Panc1 (cell line): ENCODE measurements at regions not wholly inside any gene's neighbourhood (a gene's known extent, or its start where the extent isn't known, plus 50 kb on each side); places are given as distances from the start of the nearest gene placed in this dataset.

Experiments used
- ATAC-seq: fragments of 200-7000 bp; cut with Tn5 transposase; 2 replicates; pipeline ENCODE4 v1.9.1; 2020; ENCODE audit warnings: mild to moderate bottlenecking, moderate library complexity
- BruUV-seq: library from RNA; stranded (reverse); fragments of 400-500 nt; replicated peaks from 2 replicates; lab custom pipeline; 2021; lab: Mats Ljungman, UMichigan
- CTCF ChIA-PET: fragments of 300-600 bp; sonication (Branson Sonifier 250); formaldehyde crosslinking; loops from one replicate; lab custom pipeline; 2022; ENCODE audit warnings: antibody characterized with exemption; lab: Charles Lee
- POLR2A ChIA-PET: fragments of 300-600 bp; sonication (Branson Sonifier 250); formaldehyde crosslinking; loops from one replicate; lab custom pipeline; 2022; ENCODE audit warnings: antibody characterized with exemption; lab: Charles Lee
- DNase-seq: peaks from one replicate; pipeline ENCODE4 v3.0.0-alpha.2; 2010; ENCODE audit warnings: low read depth, low spot score
- H3K27ac ChIP-seq: 2 replicates; pipeline ENCODE4 v1.5.1; 2011; ENCODE audit warnings: mild to moderate bottlenecking, low read length, inconsistent platforms
- H3K27me3 ChIP-seq: fragments of 200-500 bp; sonication (Bioruptor generic); 2 replicates; pipeline ENCODE4 v1.6.0; 2014; ENCODE audit warnings: low read length, inconsistent platforms; ENCODE audit not compliant: control insufficient read depth, insufficient read depth
- H3K36me3 ChIP-seq: fragments of 200-500 bp; sonication (Bioruptor generic); 2 replicates; pipeline ENCODE4 v1.5.1; 2014; ENCODE audit warnings: inconsistent platforms, mild to moderate bottlenecking, low read length, moderate library complexity; ENCODE audit not compliant: control insufficient read depth, insufficient read depth
- H3K4me1 ChIP-seq: 2 replicates; pipeline ENCODE4 v1.5.1; 2011; ENCODE audit warnings: inconsistent platforms, mild to moderate bottlenecking, low read length, moderate library complexity; ENCODE audit not compliant: control insufficient read depth, insufficient read depth
- H3K4me3 ChIP-seq, 2 experiments: 2 replicates each; pipeline ENCODE4 v1.5.1; 2011 to 2012; ENCODE audit warnings: low read depth in 2 of 2, low read length in 2 of 2, mild to moderate bottlenecking in 2 of 2, inconsistent platforms in 1 of 2, moderate library complexity in 1 of 2
- H3K9me3 ChIP-seq: fragments of 200-500 bp; sonication (Bioruptor generic); 2 replicates; pipeline ENCODE4 v1.5.1; 2014; ENCODE audit warnings: low read depth, mild to moderate bottlenecking, inconsistent platforms, low read length, moderate library complexity; ENCODE audit not compliant: control insufficient read depth, insufficient read depth
- CTCF ChIP-seq: fragments of 450-650 bp; IDR thresholded peaks from 2 replicates; pipeline ENCODE4 v1.5.1; 2017; ENCODE audit warnings: mild to moderate bottlenecking
- POLR2AphosphoS5 ChIP-seq: IDR thresholded peaks from 2 replicates; pipeline ENCODE4 v1.6.1; 2012; ENCODE audit warnings: mild to moderate bottlenecking, low read depth, low read length, moderate library complexity
- REST ChIP-seq, 2 experiments: IDR thresholded peaks; 2 replicates each; pipeline ENCODE4 v1.6.1; 2011 to 2012; ENCODE audit warnings: low read depth in 2 of 2, control low read depth in 1 of 2, low read length in 1 of 2, mild to moderate bottlenecking in 1 of 2, moderate library complexity in 1 of 2; ENCODE audit not compliant: insufficient read depth in 1 of 2
- SIN3A ChIP-seq: IDR thresholded peaks from 2 replicates; pipeline ENCODE4 v1.6.1; 2012; ENCODE audit warnings: low read depth, mild to moderate bottlenecking, low read length, moderate library complexity, borderline replicate concordance; ENCODE audit not compliant: insufficient read depth
- TCF7L2 ChIP-seq: IDR thresholded peaks from 2 replicates; pipeline ENCODE4 v1.6.1; 2011; ENCODE audit warnings: mild to moderate bottlenecking, low read depth, low read length, inconsistent platforms
- in situ Hi-C: cut with HindIII; loops from 2 replicates; pipeline ENCODE4 v1.10.0; 2016; ENCODE audit warnings: low sequenced_read_pairs, low pct_unique_long_range_greater_than_20kb
- intact Hi-C: fragments of 100-400 bp; cut with micrococcal nuclease; formaldehyde crosslinking; loops from one replicate; pipeline ENCODE4 v1.10.0; 2022; ENCODE audit not compliant: unreplicated experiment

GRCh38 chr9:22356985-22357384 lies 89.6 kb upstream of the DMRTA1 start:
- no peak for DNase-seq
- Histone ChIP-seq H3K36me3 (peaks cover 11% of the 10 kb centered on the region), H3K9me3 (peaks cover 20% of the 10 kb centered on the region; the same call in 1 of the 2 replicates), H3K4me3 (no peak overlapping the region), H3K27ac (no peak overlapping the region), H3K4me1 (no peaks in the 10 kb centered on the region), H3K27me3 (no peaks in the 10 kb centered on the region)
- ChIA-PET POLR2A (no interaction called here), CTCF (no interaction called here)
- intact Hi-C loops = no loop called here
- TF ChIP-seq SIN3A (no peak), CTCF (no peak), TCF7L2 (no peak), REST (IDR thresholded peaks at IDR 0.05; ENCODE audit: insufficient read depth in 1 of 2, low read depth in 2 of 2, low read length in 1 of 2) (no peak), POLR2AphosphoS5 (no peak)
- in situ Hi-C loops = no loop called here
- no peak for ATAC-seq
- no TSS peak for BruUV-seq

GRCh38 chr9:22363421-22363887 lies 83.2 kb upstream of the DMRTA1 start:
- Histone ChIP-seq H3K4me3 (no peak overlapping the region), H3K4me1 (no peaks in the 10 kb centered on the region), H3K27me3 (no peaks in the 10 kb centered on the region), H3K9me3 (no peaks in the 10 kb centered on the region; the same call in 1 of the 2 replicates), H3K36me3 (no peaks in the 10 kb centered on the region; the same call in 1 of the 2 replicates), H3K27ac (no peak overlapping the region)
- no peak for ATAC-seq
- ChIA-PET POLR2A (no interaction called here), CTCF (no interaction called here)
- TF ChIP-seq POLR2AphosphoS5 (no peak), CTCF (no peak), SIN3A (no peak), TCF7L2 (no peak), REST (IDR thresholded peaks at IDR 0.05; ENCODE audit: insufficient read depth in 1 of 2, low read depth in 2 of 2, low read length in 1 of 2) (no peak)
- BruUV-seq = no TSS peak
- intact Hi-C loops (no loop called here), in situ Hi-C loops (no loop called here)
- DNase-seq = no peak
